PC-3 (cell line): ENCODE measurements at regions not wholly inside any gene's neighbourhood (a gene's known extent, or its start where the extent isn't known, plus 50 kb on each side); places are given as distances from the start of the nearest gene placed in this dataset.

ENCODE experiments used
- ATAC-seq: fragments of 200-7000 bp; cut with Tn5 transposase; 2 replicates; pipeline ENCODE4 v1.9.1; 2020; ENCODE audit warnings: mild to moderate bottlenecking, moderate library complexity
- BruUV-seq: library from RNA; stranded (reverse); fragments of 400-500 nt; replicated peaks from 2 replicates; lab custom pipeline; 2021; lab: Mats Ljungman, UMichigan
- CTCF ChIA-PET: fragments of 300-600 bp; sonication (Branson Sonifier 250); formaldehyde crosslinking; loops from one replicate; lab custom pipeline; 2022; ENCODE audit warnings: antibody characterized with exemption; lab: Charles Lee
- POLR2A ChIA-PET: fragments of 300-600 bp; sonication (Branson Sonifier 250); formaldehyde crosslinking; loops from one replicate; lab custom pipeline; 2022; ENCODE audit warnings: antibody characterized with exemption; ENCODE audit not compliant: unreplicated experiment; lab: Charles Lee
- DNase-seq: peaks from one replicate; pipeline ENCODE4 v3.0.0-alpha.2; 2015
- H2AFZ ChIP-seq: fragments of 300-600 bp; sonication (generic); 2 replicates; pipeline ENCODE4 v1.6.0; 2016; ENCODE audit warnings: antibody characterized with exemption, low read length
- H3F3A ChIP-seq: fragments of 300-600 bp; sonication (generic); one replicate; pipeline ENCODE4 v1.6.0; 2017; ENCODE audit warnings: antibody characterized with exemption, low read length, control low read depth, mild to moderate bottlenecking; ENCODE audit not compliant: unreplicated experiment
- H3K27ac ChIP-seq: fragments of 300-600 bp; sonication (generic); 2 replicates; pipeline ENCODE4 v1.5.1; 2016; ENCODE audit warnings: mild to moderate bottlenecking, low read length
- H3K27me3 ChIP-seq: fragments of 300-600 bp; sonication (generic); 2 replicates; pipeline ENCODE4 v1.6.1; 2016; ENCODE audit warnings: low read length, mixed read lengths
- H3K36me3 ChIP-seq: fragments of 300-600 bp; sonication (generic); 2 replicates; pipeline ENCODE4 v1.6.1; 2016; ENCODE audit warnings: low read depth, mixed run types, low read length, mixed read lengths
- H3K4me1 ChIP-seq: fragments of 300-600 bp; sonication (generic); 2 replicates; pipeline ENCODE4 v1.5.1; 2016; ENCODE audit warnings: low read length; ENCODE audit not compliant: insufficient read depth
- H3K4me2 ChIP-seq: fragments of 300-600 bp; sonication (generic); 2 replicates; pipeline ENCODE4 v1.6.0; 2016; ENCODE audit warnings: low read length
- H3K4me3 ChIP-seq: fragments of 300-600 bp; sonication (generic); 2 replicates; pipeline ENCODE4 v1.5.1; 2016; ENCODE audit warnings: mild to moderate bottlenecking, low read length, mixed read lengths
- H3K79me2 ChIP-seq: fragments of 300-600 bp; sonication (generic); 2 replicates; pipeline ENCODE4 v1.6.1; 2017; ENCODE audit warnings: low read length, mixed read lengths
- H3K9ac ChIP-seq: fragments of 300-600 bp; sonication (generic); 2 replicates; pipeline ENCODE4 v1.6.0; 2016; ENCODE audit warnings: mild to moderate bottlenecking, low read length
- H3K9me2 ChIP-seq: fragments of 300-600 bp; sonication (generic); replicated peaks from 2 replicates; pipeline ENCODE4 v1.6.1; 2016; ENCODE audit warnings: mixed run types, low read length, mixed read lengths
- H3K9me3 ChIP-seq: fragments of 300-600 bp; sonication (generic); 2 replicates; pipeline ENCODE4 v1.6.1; 2016; ENCODE audit warnings: low read length, mixed read lengths
- H4K20me1 ChIP-seq: fragments of 300-600 bp; sonication (generic); 2 replicates; pipeline ENCODE4 v1.6.1; 2016; ENCODE audit warnings: low read length, mixed read lengths
- CTCF ChIP-seq: fragments of 300-600 bp; sonication (generic); conservative IDR thresholded peaks from 2 replicates; pipeline ENCODE4 v1.5.1; 2017; ENCODE audit warnings: antibody characterized with exemption, low read depth, mild to moderate bottlenecking, low read length
- EZH2 ChIP-seq: fragments of 300-600 bp; sonication (generic); IDR thresholded peaks from one replicate; pipeline ENCODE4 v1.6.1; 2017; ENCODE audit warnings: antibody characterized with exemption, mild to moderate bottlenecking, low read length; ENCODE audit not compliant: unreplicated experiment
- EZH2phosphoT487 ChIP-seq: fragments of 300-600 bp; sonication (generic); IDR thresholded peaks from 2 replicates; pipeline ENCODE4 v1.6.1; 2018; ENCODE audit warnings: mild to moderate bottlenecking, antibody characterized with exemption, low read length, borderline replicate concordance
- intact Hi-C: fragments of 100-400 bp; cut with micrococcal nuclease; formaldehyde crosslinking; loops from 2 replicates; pipeline ENCODE4 v1.9.0; 2023

- Histone ChIP-seq H3K4me3 (no peak overlapping the region), H3K9me2 (no peaks in the 10 kb centered on the region), H2AFZ (no peak overlapping the region), H3K4me2 (no peak overlapping the region), H3K9me3 (no peaks in the 10 kb centered on the region), H3K27ac (no peak overlapping the region), H3F3A (no peaks in the 10 kb centered on the region), H3K9ac (no peak overlapping the region), H3K27me3 (no peaks in the 10 kb centered on the region), H4K20me1 (no peaks in the 10 kb centered on the region), H3K79me2 (no peaks in the 10 kb centered on the region), H3K4me1 (no peaks in the 10 kb centered on the region), H3K36me3 (no peaks in the 10 kb centered on the region)
- no peak for DNase-seq
- intact Hi-C loops = no loop called here
- CTCF ChIA-PET = no interaction called here
- no peak for ATAC-seq
- no TSS peak for BruUV-seq
- POLR2A ChIA-PET = no interaction called here
- TF ChIP-seq EZH2phosphoT487 = no peak
- TF ChIP-seq CTCF = no peak
- TF ChIP-seq EZH2 = no peak
Measured at GRCh38 chr13:74703855-74704387, 569.7 kb upstream of the KLF12 start.

DNA sequence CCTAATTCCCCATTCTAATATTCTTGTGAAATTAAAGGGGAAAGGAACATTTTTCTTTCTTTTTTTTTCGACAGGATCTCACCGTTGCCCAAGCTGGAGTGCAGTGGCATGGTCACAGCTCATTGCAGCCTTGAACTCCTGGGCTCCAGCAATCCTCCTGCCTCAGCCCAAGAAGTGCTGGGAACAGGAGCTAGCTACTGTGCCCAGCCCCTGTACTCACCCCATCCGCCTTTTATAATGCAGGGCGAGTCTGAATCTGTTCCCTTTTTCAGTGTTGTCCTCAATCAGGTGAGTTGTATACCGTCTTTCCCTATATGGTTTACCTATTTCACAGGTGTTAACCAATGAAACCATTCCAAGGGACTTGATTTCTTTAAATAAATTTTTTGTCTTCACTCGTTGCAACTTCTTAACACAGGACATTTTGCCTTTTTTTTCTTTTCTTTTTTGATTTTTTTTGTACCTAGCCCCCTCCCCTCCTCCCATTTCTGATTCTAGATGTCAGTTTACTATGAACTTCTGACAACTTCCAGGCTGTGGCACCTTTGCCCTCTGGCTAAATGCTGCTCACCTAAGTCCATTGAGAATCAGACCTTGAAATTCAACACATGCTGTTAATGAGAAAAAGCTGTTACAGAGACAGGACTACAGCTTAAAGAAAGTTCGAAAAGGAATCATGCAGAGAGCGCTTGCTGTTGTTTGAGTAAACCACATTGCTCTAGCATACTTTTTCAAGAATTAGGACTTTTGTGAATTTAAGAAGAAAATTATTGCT lies 562.1 kb upstream of the KLF12 start:
- H3K4me2 ChIP-seq = no peak overlapping the region

More for the DNA sequence above, 562.1 kb upstream of the KLF12 start:
- BruUV-seq = no TSS peak
- Histone ChIP-seq H3K9me3 (no peaks in the 10 kb centered on the region), H4K20me1 (no peaks in the 10 kb centered on the region), H3K27me3 (no peaks in the 10 kb centered on the region), H3F3A (no peaks in the 10 kb centered on the region), H3K79me2 (no peaks in the 10 kb centered on the region), H2AFZ (no peak overlapping the region), H3K4me3 (no peak overlapping the region), H3K36me3 (no peaks in the 10 kb centered on the region), H3K9ac (no peak overlapping the region), H3K4me1 (no peaks in the 10 kb centered on the region), H3K27ac (no peak overlapping the region), H3K9me2 (no peaks in the 10 kb centered on the region)
- ChIA-PET CTCF (no interaction called here), POLR2A (no interaction called here)
- DNase-seq = no peak
- TF ChIP-seq CTCF (no peak), EZH2phosphoT487 (no peak), EZH2 (no peak)
- intact Hi-C loops = no loop called here
- ATAC-seq = no peak
